ENCODE measurements at regions not wholly inside any gene's neighbourhood (a gene's known extent, or its start where the extent isn't known, plus 50 kb on each side); places are given as distances from the start of the nearest gene placed in this dataset.

DNA sequence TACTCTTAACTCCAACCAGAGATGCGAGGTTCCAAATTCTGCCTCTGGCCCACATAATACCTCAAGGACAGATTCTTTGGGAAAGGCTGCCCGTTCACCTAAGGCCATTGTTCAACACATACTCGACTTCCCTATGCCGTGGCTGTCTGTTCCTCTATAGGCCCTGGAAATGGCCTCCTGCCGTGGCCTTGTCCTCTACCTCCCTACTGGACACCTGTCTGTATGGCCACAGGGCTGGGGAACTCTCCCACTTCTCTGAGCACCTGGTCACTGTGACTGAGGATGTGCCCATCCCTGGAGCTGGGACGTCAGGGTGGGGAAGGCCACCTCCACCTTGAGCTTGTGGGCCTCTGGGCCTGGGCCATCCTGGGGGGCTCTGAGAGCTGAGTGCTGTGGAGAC lies 340.5 kb upstream of the B3GAT1 start:
- TF ChIP-seq, protein P1, sequence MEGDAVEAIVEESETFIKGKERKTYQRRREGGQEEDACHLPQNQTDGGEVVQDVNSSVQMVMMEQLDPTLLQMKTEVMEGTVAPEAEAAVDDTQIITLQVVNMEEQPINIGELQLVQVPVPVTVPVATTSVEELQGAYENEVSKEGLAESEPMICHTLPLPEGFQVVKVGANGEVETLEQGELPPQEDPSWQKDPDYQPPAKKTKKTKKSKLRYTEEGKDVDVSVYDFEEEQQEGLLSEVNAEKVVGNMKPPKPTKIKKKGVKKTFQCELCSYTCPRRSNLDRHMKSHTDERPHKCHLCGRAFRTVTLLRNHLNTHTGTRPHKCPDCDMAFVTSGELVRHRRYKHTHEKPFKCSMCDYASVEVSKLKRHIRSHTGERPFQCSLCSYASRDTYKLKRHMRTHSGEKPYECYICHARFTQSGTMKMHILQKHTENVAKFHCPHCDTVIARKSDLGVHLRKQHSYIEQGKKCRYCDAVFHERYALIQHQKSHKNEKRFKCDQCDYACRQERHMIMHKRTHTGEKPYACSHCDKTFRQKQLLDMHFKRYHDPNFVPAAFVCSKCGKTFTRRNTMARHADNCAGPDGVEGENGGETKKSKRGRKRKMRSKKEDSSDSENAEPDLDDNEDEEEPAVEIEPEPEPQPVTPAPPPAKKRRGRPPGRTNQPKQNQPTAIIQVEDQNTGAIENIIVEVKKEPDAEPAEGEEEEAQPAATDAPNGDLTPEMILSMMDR (IDR thresholded peaks at IDR 0.05): no peak
- TF ChIP-seq EZH2phosphoT487 (IDR thresholded peaks at IDR 0.05): no peak
